ENCODE measurements at regions not wholly inside any gene's neighbourhood (a gene's known extent, or its start where the extent isn't known, plus 50 kb on each side); places are given as distances from the start of the nearest gene placed in this dataset.

DNA sequence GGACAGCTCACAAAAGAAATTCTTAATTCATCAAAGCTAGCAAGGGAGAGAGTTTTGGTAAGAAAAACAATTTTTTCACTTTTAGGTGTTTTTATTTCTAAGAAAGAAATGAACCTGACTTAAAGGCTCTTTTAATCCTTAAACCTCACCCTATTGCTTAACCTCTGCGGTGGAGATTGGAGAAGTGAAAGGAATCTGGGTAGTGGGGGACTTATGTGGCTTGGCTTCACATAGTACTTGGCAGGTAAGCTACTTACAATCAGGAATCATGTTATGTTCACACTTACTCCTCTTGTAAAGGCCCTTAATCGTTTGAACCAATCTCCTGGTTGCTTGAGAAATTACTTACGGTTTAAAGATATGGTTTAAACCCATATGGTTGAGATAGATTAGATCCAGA, 104.8 kb downstream of the ISOC1 start:
- no peak for TF ChIP-seq CTCF (IDR thresholded peaks at IDR 0.05)
- ATAC-seq (ENCODE audit: low FRiP score) (no peak), DNase-seq (ENCODE audit: low spot score) (no peak)

DNA sequence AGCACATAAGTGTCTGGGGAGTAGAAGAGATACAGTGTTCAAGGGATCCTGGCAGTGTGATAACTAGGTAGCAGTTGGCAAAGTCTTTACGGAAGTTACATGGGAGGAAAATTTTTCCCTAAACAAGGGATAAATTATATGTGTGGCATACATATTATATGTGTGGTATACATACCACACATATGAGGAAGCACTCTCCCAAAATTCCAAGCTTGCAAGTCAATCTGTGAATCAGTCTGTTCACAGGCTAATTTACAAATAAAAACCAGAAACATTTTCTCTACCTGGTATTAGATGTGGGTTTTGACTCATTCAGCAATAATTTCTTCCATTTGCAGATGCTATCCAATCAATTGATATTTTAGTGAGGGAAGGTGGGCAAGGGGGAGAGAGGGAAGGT, 110.0 kb downstream of the ISOC1 start:
- no peak for TF ChIP-seq CTCF (IDR thresholded peaks at IDR 0.05)
- ATAC-seq (ENCODE audit: low FRiP score) (no peak), DNase-seq (ENCODE audit: low spot score) (no peak)

- no peak for ATAC-seq (ENCODE audit: low FRiP score)
- DNase-seq (ENCODE audit: low spot score): no peak
- TF ChIP-seq CTCF (IDR thresholded peaks at IDR 0.05): no peak
Observed at GRCh38 chr5:129216001-129216400, 121.5 kb downstream of the ISOC1 start.

DNA sequence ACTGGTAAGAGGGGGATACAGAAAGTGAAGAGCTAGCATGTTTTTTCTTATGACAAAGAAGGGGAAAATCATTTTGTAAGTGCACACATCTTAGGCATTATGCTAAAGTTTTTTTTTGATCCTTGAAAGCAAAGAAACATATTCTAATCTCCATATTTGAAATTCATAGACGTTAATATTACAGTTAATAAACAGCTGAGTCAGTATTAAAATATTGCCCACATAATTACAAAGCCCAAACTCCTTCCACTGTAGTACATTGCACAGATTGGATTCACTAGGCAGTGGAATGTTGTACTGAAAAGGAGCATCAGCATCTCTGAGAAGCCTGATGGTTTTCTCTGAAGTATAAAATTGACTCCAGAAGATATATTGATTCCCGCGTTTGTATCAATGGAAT, 122.6 kb downstream of the ISOC1 start:
- DNase-seq (ENCODE audit: low spot score) (no peak), ATAC-seq (ENCODE audit: low FRiP score) (no peak)
- TF ChIP-seq CTCF (IDR thresholded peaks at IDR 0.05): no peak

DNA sequence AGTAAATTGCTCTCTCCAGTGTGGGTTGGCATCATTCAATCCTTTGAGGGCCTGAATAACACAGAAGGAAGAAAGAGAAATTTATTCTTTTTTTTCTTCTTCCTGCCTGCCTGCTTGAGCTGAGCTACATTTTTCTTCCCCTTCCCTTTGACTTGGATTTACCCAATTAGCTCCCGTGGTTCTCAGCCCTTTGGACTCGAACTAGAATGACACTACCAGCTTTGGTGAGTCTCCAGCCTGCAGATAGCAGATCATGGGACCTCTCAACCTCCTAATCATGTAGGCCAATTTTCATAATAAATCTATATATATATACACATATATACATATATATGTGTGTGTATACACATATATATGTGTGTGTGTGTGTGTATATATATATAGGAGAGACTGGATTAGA, 128.6 kb downstream of the ISOC1 start:
- DNase-seq (ENCODE audit: low spot score): no peak
- no peak for ATAC-seq (ENCODE audit: low FRiP score)
- TF ChIP-seq CTCF (IDR thresholded peaks at IDR 0.05): no peak

DNA sequence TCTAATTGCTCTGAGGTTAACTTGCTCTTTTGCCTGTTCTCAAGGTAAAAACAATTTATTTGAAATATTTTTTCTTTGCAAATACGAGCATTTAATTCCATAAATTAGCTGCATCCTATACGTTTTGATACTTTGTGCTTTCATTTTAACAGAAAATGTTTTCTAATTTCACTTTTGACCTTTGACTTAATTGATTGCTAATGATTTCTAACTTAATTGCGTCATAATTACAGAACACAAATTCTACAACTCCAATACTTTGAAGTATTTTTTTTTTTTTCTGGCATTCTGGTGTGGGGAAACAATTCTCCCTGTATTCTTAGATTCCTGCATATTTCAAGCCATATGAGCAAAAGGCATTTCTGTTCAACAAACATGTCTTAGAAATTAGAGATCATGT, 134.0 kb downstream of the ISOC1 start:
- ATAC-seq (ENCODE audit: low FRiP score) (no peak), DNase-seq (ENCODE audit: low spot score) (no peak)
- TF ChIP-seq CTCF (IDR thresholded peaks at IDR 0.05): no peak

DNA sequence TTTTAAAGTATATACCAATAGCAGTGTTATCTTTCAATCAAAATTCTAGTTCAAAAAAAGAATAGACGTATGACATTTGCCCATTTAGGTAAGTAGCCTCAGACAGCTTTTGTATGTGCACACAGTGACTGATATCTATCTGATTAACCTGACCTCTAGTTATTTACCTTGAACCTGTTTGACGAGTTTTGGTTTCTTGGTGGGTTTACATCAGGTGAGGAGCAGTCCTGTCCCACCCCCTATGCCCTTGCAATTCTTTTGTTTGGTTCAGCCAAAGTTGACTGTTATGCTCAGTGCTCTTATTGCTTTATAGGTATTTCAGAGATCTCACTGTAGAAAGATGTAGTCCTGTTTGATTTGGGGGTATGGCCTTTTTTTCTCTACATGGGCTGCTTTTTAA, 147.2 kb downstream of the ISOC1 start:
- ATAC-seq (ENCODE audit: low FRiP score) (no peak), DNase-seq (ENCODE audit: low spot score) (no peak)
- no peak for TF ChIP-seq CTCF (IDR thresholded peaks at IDR 0.05)
